ENCODE measurements at regions not wholly inside any gene's neighbourhood (a gene's known extent, or its start where the extent isn't known, plus 50 kb on each side); places are given as distances from the start of the nearest gene placed in this dataset.

DNA sequence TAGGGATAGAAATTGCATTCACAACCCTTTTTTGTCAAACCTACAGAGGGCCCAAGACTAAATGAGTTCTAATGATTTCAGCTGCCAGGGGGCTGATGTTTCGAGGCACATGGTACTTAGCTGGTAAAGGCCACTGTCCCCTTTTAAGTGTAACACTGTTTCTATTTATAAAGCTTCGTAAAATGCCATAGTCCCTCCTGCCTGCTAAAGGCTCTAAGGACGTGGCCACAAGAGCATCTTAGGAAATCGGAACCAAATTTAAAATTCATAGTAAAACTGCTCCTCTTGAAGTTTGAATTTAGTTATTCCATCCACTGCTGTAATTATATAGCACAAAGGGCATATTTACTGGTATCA is 170.3 kb upstream of the WWC1 start:
- Histone ChIP-seq H3K9me2 (replicated peaks; ENCODE audit: insufficient read depth, low read length) (no peaks in the 10 kb centered on the region), H3K79me2 (ENCODE audit: insufficient read depth, low read length) (no peaks in the 10 kb centered on the region), H3K4me2 (ENCODE audit: low read depth, low read length, poor library complexity, severe bottlenecking) (no peak overlapping the region), H3F3A (ENCODE audit: insufficient read depth) (no peaks in the 10 kb centered on the region), H3K27ac (ENCODE audit: low read depth, low read length) (no peak overlapping the region), H4K20me1 (ENCODE audit: low read depth, low read length) (no peaks in the 10 kb centered on the region), H3K9me3 (ENCODE audit: insufficient read depth, low read length) (no peaks in the 10 kb centered on the region), H3K4me3 (ENCODE audit: insufficient read depth, low read length, poor library complexity, severe bottlenecking) (no peak overlapping the region), H3K27me3 (ENCODE audit: low read length) (no peaks in the 10 kb centered on the region), H2AFZ (ENCODE audit: low read depth, low read length, severe bottlenecking) (no peak overlapping the region), H3K9ac (ENCODE audit: low read length) (no peak overlapping the region), H3K36me3 (ENCODE audit: low read length) (no peaks in the 10 kb centered on the region)
- TF ChIP-seq EZH2phosphoT487 (conservative IDR thresholded peaks at IDR 0.05; ENCODE audit: low read length): no peak
- TF ChIP-seq, protein P1, sequence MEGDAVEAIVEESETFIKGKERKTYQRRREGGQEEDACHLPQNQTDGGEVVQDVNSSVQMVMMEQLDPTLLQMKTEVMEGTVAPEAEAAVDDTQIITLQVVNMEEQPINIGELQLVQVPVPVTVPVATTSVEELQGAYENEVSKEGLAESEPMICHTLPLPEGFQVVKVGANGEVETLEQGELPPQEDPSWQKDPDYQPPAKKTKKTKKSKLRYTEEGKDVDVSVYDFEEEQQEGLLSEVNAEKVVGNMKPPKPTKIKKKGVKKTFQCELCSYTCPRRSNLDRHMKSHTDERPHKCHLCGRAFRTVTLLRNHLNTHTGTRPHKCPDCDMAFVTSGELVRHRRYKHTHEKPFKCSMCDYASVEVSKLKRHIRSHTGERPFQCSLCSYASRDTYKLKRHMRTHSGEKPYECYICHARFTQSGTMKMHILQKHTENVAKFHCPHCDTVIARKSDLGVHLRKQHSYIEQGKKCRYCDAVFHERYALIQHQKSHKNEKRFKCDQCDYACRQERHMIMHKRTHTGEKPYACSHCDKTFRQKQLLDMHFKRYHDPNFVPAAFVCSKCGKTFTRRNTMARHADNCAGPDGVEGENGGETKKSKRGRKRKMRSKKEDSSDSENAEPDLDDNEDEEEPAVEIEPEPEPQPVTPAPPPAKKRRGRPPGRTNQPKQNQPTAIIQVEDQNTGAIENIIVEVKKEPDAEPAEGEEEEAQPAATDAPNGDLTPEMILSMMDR (IDR thresholded peaks at IDR 0.05; ENCODE audit: insufficient read depth, low read length, poor library complexity, severe bottlenecking): no peak

DNA sequence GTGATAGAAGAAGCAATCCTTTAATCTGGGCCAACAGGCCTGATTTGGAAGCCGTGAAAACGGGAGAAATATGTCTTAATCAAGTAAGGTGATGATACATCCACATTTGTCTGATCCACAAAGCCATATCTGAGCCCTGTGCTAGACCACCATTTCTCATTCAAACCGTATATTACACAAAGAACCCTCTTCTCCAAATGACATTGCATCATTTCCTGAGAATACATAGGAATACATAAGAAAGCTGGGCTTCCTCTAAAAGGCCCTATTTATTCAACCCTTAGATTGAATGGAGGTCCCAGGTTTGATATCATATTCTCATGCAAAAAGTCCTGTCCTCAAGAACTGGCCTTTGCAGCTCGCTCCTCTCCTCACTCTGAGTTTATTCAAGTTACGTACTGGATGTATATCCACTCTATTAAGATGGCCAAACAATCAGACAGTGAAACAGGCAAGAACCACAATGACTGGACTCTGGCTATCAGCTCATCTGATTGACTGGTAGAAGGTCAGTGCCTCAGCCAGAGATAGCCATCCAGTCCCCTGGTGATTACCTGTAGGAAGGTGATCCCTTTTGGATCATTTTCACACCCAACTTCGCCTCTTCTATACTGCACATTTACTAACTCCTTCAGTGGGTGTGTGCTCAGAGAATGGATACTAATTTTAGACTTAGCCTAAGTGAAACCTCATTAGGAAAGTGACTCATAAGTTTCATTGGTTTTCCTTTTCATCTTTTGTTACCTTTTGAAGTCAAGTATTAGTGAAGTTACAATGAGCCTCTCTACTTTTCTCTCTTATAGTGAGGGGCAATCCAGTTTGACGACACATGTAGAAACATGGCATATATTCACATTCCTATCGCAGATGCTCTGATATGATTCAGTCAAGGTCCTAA is 167.6 kb upstream of the WWC1 start:
- Histone ChIP-seq H3K36me3 (ENCODE audit: low read length) (no peaks in the 10 kb centered on the region), H3K9ac (ENCODE audit: low read length) (no peak overlapping the region), H3K79me2 (ENCODE audit: insufficient read depth, low read length) (no peaks in the 10 kb centered on the region), H3K27ac (ENCODE audit: low read depth, low read length) (no peak overlapping the region), H3K4me3 (ENCODE audit: insufficient read depth, low read length, poor library complexity, severe bottlenecking) (no peak overlapping the region), H3K27me3 (ENCODE audit: low read length) (no peaks in the 10 kb centered on the region), H4K20me1 (ENCODE audit: low read depth, low read length) (no peaks in the 10 kb centered on the region), H3K9me2 (replicated peaks; ENCODE audit: insufficient read depth, low read length) (no peaks in the 10 kb centered on the region), H3F3A (ENCODE audit: insufficient read depth) (no peaks in the 10 kb centered on the region), H2AFZ (ENCODE audit: low read depth, low read length, severe bottlenecking) (no peak overlapping the region), H3K9me3 (ENCODE audit: insufficient read depth, low read length) (no peaks in the 10 kb centered on the region), H3K4me2 (ENCODE audit: low read depth, low read length, poor library complexity, severe bottlenecking) (no peak overlapping the region)
- TF ChIP-seq EZH2phosphoT487 (conservative IDR thresholded peaks at IDR 0.05; ENCODE audit: low read length): no peak

DNA sequence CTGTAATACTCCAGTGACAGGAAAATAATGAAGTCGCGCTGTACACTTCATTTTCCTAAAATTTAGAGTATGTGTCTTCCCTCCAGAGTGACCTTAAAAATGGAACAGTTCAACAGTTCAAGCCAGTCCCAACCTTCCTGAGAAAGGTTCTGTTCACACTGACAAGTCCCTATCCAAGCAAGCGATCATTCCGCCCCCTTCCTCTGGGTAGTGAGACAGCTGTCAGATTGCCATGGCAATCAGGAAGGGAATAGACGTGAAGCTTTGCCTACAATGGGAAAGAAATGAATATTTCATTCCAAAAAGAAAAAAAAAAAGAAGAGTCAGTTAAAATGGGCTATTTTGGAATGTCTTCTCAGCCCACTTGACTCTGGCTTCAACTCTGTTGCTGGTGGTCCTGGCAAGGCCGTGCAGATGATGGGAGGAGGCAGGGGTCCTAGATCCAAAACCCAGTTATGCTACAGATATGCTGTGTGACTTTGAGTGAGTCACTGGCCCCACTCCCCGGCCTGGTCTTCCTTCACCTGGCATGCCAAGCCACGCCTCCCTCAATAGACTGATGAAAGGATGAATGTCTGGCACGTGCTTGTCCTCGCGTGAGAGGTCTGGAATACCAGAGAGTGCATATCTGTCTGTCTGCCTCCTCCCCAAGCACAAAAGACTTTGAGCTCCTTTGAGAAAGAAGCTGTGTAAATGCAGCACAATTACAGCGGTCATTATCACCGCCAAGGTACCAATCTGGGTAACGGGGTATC is 165.8 kb upstream of the WWC1 start:
- no peak overlapping the region for H3K27ac ChIP-seq (ENCODE audit: low read depth, low read length)
- TF ChIP-seq, protein P1 (IDR thresholded peaks at IDR 0.05; ENCODE audit: insufficient read depth, low read length, poor library complexity, severe bottlenecking): no peak
- TF ChIP-seq EZH2phosphoT487 (conservative IDR thresholded peaks at IDR 0.05; ENCODE audit: low read length): no peak
- H3K9me2 ChIP-seq (replicated peaks; ENCODE audit: insufficient read depth, low read length): no peaks in the 10 kb centered on the region
- H3K9me3 ChIP-seq (ENCODE audit: insufficient read depth, low read length): no peaks in the 10 kb centered on the region
- H4K20me1 ChIP-seq (ENCODE audit: low read depth, low read length): no peaks in the 10 kb centered on the region
- no peaks in the 10 kb centered on the region for H3F3A ChIP-seq (ENCODE audit: insufficient read depth)
- no peak overlapping the region for H3K4me3 ChIP-seq (ENCODE audit: insufficient read depth, low read length, poor library complexity, severe bottlenecking)
- no peaks in the 10 kb centered on the region for H3K79me2 ChIP-seq (ENCODE audit: insufficient read depth, low read length)
- no peak overlapping the region for H3K9ac ChIP-seq (ENCODE audit: low read length)
- H3K36me3 ChIP-seq (ENCODE audit: low read length): no peaks in the 10 kb centered on the region
- no peak overlapping the region for H2AFZ ChIP-seq (ENCODE audit: low read depth, low read length, severe bottlenecking)
- H3K4me2 ChIP-seq (ENCODE audit: low read depth, low read length, poor library complexity, severe bottlenecking): no peak overlapping the region
- no peaks in the 10 kb centered on the region for H3K27me3 ChIP-seq (ENCODE audit: low read length)

DNA sequence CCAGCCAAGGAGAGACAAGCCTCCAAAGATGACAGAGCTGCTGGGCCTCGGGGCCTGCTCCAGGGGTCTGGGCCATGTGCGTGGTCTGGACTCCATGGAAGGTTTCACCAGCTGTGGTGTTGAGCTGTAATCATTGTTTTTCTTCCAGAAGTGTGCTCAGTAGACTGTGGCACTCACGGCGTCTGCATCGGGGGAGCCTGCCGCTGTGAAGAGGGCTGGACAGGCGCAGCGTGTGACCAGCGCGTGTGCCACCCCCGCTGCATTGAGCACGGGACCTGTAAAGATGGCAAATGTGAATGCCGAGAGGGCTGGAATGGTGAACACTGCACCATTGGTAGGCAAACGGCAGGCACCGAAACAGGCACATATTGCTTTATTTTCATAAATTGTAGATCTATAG is 164.8 kb upstream of the WWC1 start:
- TF ChIP-seq, protein P1 (IDR thresholded peaks at IDR 0.05; ENCODE audit: insufficient read depth, low read length, poor library complexity, severe bottlenecking): no peak
- no peak for TF ChIP-seq EZH2phosphoT487 (conservative IDR thresholded peaks at IDR 0.05; ENCODE audit: low read length)
- no peaks in the 10 kb centered on the region for H3K27me3 ChIP-seq (ENCODE audit: low read length)

More for the DNA sequence above, 164.8 kb upstream of the WWC1 start:
- H3K9me2 ChIP-seq (replicated peaks; ENCODE audit: insufficient read depth, low read length): no peaks in the 10 kb centered on the region
- no peaks in the 10 kb centered on the region for H3K36me3 ChIP-seq (ENCODE audit: low read length)
- no peak overlapping the region for H3K9ac ChIP-seq (ENCODE audit: low read length)
- H3K27ac ChIP-seq (ENCODE audit: low read depth, low read length): no peak overlapping the region
- H4K20me1 ChIP-seq (ENCODE audit: low read depth, low read length): no peaks in the 10 kb centered on the region
- H3K9me3 ChIP-seq (ENCODE audit: insufficient read depth, low read length): no peaks in the 10 kb centered on the region
- H3F3A ChIP-seq (ENCODE audit: insufficient read depth): no peaks in the 10 kb centered on the region
- H3K4me3 ChIP-seq (ENCODE audit: insufficient read depth, low read length, poor library complexity, severe bottlenecking): no peak overlapping the region
- no peak overlapping the region for H2AFZ ChIP-seq (ENCODE audit: low read depth, low read length, severe bottlenecking)
- H3K79me2 ChIP-seq (ENCODE audit: insufficient read depth, low read length): no peaks in the 10 kb centered on the region
- H3K4me2 ChIP-seq (ENCODE audit: low read depth, low read length, poor library complexity, severe bottlenecking): no peak overlapping the region

Measured in SU-DHL-6 (cell line).